A673 (cell line): ENCODE measurements at regions not wholly inside any gene's neighbourhood (a gene's known extent, or its start where the extent isn't known, plus 50 kb on each side); places are given as distances from the start of the nearest gene placed in this dataset.

ENCODE experiments used
- EZH2 ChIP-seq: fragments of 200-600 bp; sonication (generic); IDR thresholded peaks from 2 replicates; pipeline ENCODE4 v1.6.1; 2017; ENCODE audit warnings: borderline replicate concordance, low read depth, mild to moderate bottlenecking, mixed read lengths, antibody characterized with exemption, low read length; ENCODE audit not compliant: poor library complexity, severe bottlenecking
- TF ChIP-seq, protein P1 (sequence below): fragments of 300-800, 200-600 bp; sonication (generic); conservative IDR thresholded peaks from 2 replicates; pipeline ENCODE4 v1.5.1; 2017; ENCODE audit warnings: low read depth, mild to moderate bottlenecking, antibody characterized with exemption, low read length, moderate library complexity, mixed read lengths

- no peak for TF ChIP-seq EZH2
- TF ChIP-seq, protein P1, sequence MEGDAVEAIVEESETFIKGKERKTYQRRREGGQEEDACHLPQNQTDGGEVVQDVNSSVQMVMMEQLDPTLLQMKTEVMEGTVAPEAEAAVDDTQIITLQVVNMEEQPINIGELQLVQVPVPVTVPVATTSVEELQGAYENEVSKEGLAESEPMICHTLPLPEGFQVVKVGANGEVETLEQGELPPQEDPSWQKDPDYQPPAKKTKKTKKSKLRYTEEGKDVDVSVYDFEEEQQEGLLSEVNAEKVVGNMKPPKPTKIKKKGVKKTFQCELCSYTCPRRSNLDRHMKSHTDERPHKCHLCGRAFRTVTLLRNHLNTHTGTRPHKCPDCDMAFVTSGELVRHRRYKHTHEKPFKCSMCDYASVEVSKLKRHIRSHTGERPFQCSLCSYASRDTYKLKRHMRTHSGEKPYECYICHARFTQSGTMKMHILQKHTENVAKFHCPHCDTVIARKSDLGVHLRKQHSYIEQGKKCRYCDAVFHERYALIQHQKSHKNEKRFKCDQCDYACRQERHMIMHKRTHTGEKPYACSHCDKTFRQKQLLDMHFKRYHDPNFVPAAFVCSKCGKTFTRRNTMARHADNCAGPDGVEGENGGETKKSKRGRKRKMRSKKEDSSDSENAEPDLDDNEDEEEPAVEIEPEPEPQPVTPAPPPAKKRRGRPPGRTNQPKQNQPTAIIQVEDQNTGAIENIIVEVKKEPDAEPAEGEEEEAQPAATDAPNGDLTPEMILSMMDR: no peak
Observed at GRCh38 chr12:29869946-29870345, 86.2 kb upstream of the TMTC1 start.
